ENCODE measurements at regions not wholly inside any gene's neighbourhood (a gene's known extent, or its start where the extent isn't known, plus 50 kb on each side); places are given as distances from the start of the nearest gene placed in this dataset.

- Mint-ChIP-seq H3K27ac (no peak overlapping the region), H3K27me3 (ENCODE audit: low read depth) (no peaks in the 10 kb centered on the region; the same call in 1 of the 2 replicates), H3K4me3 (no peak overlapping the region), H3K4me1 (no peaks in the 10 kb centered on the region), H3K9me3 (peaks cover 10% of the 10 kb centered on the region), H3K36me3 (no peaks in the 10 kb centered on the region)
- TF ChIP-seq HMGA2 (CRISPR knock-in tag; IDR thresholded peaks at IDR 0.05) = peak; percentile 53; the same call in 1 of the 2 replicates
- TF ChIP-seq ZBTB43 (CRISPR knock-in tag; IDR thresholded peaks at IDR 0.05) = no peak
- DNase-seq (ENCODE audit: low spot score) (no peak), ATAC-seq (no peak)
- CTCF ChIA-PET = no interaction called here
- POLR2A ChIA-PET = no interaction called here
Observed at GRCh38 chr15:95742256-95742655, 588.2 kb upstream of the NR2F2 start.

- ATAC-seq (no peak), DNase-seq (ENCODE audit: low spot score) (no peak)
- Mint-ChIP-seq H3K27me3 (ENCODE audit: low read depth) (no peaks in the 10 kb centered on the region; the same call in 1 of the 2 replicates), H3K27ac (no peak overlapping the region), H3K4me1 (no peaks in the 10 kb centered on the region), H3K4me3 (no peak overlapping the region), H3K9me3 (peaks cover 10% of the 10 kb centered on the region), H3K36me3 (no peaks in the 10 kb centered on the region)
- ChIA-PET CTCF (no interaction called here), POLR2A (no interaction called here)
- TF ChIP-seq TEAD1 (CRISPR knock-in tag; IDR thresholded peaks at IDR 0.05) (no peak), GTF2I (CRISPR knock-in tag; conservative IDR thresholded peaks at IDR 0.05) (no peak), ZNF263 (CRISPR knock-in tag; IDR thresholded peaks at IDR 0.05; ENCODE audit: low read depth) (no peak), MAX (CRISPR knock-in tag; IDR thresholded peaks at IDR 0.05) (no peak), AFF4 (CRISPR knock-in tag; IDR thresholded peaks at IDR 0.05; ENCODE audit: borderline replicate concordance) (no peak), TP53 (CRISPR knock-in tag; IDR thresholded peaks at IDR 0.05) (no peak), IRF2 (CRISPR knock-in tag; IDR thresholded peaks at IDR 0.05; ENCODE audit: borderline replicate concordance, low read depth) (no peak), ZBTB21 (CRISPR knock-in tag; IDR thresholded peaks at IDR 0.05; ENCODE audit: borderline replicate concordance) (no peak)
Observed at GRCh38 chr15:95742836-95743235, 587.7 kb upstream of the NR2F2 start.

- CTCF ChIA-PET = no interaction called here
- POLR2A ChIA-PET = no interaction called here
- no peak overlapping the region for H3K4me3 Mint-ChIP-seq
- H3K27me3 Mint-ChIP-seq (ENCODE audit: low read depth) = peaks cover 7% of the 10 kb centered on the region; the same call in 1 of the 2 replicates
- peaks cover 8% of the 10 kb centered on the region for H3K4me1 Mint-ChIP-seq
- H3K27ac Mint-ChIP-seq = no peak overlapping the region
- H3K9me3 Mint-ChIP-seq = no peaks in the 10 kb centered on the region
- H3K36me3 Mint-ChIP-seq = no peaks in the 10 kb centered on the region
- DNase-seq (ENCODE audit: low spot score) = no peak
- no peak for ATAC-seq
- TF ChIP-seq ARID4B (CRISPR knock-in tag; IDR thresholded peaks at IDR 0.05; ENCODE audit: borderline replicate concordance) (no peak), SP1 (CRISPR knock-in tag; conservative IDR thresholded peaks at IDR 0.05) (no peak), ZNF232 (CRISPR knock-in tag; IDR thresholded peaks at IDR 0.05) (no peak), JAZF1 (CRISPR knock-in tag; IDR thresholded peaks at IDR 0.05) (no peak), ATF1 (CRISPR knock-in tag; IDR thresholded peaks at IDR 0.05) (no peak), HMGXB4 (CRISPR knock-in tag; IDR thresholded peaks at IDR 0.05) (no peak), GRHL2 (CRISPR knock-in tag; IDR thresholded peaks at IDR 0.05; ENCODE audit: insufficient replicate concordance, severe bottlenecking) (no peak), RELA (CRISPR knock-in tag; IDR thresholded peaks at IDR 0.05; ENCODE audit: borderline replicate concordance) (no peak), FOXK1 (CRISPR knock-in tag; IDR thresholded peaks at IDR 0.05) (no peak), GABPB1 (CRISPR knock-in tag; IDR thresholded peaks at IDR 0.05) (no peak)
Observed at GRCh38 chr15:95757171-95757570, 573.3 kb upstream of the NR2F2 start.
